Kidney epithelial cell (primary cell): ENCODE measurements at regions not wholly inside any gene's neighbourhood (a gene's known extent, or its start where the extent isn't known, plus 50 kb on each side); places are given as distances from the start of the nearest gene placed in this dataset.

Experiments used
- DNase-seq: peaks from one replicate; pipeline ENCODE4 v3.0.0-alpha.2; 2010; ENCODE audit warnings: low read depth
- H3K27me3 ChIP-seq: 2 replicates; pipeline ENCODE4 v1.6.0; 2011; ENCODE audit warnings: low read length; ENCODE audit not compliant: control insufficient read depth, insufficient read depth
- H3K36me3 ChIP-seq: 2 replicates; pipeline ENCODE4 v1.5.1; 2011; ENCODE audit warnings: low read length; ENCODE audit not compliant: control insufficient read depth, insufficient read depth
- H3K4me3 ChIP-seq: 2 replicates; pipeline ENCODE4 v1.5.1; 2011; ENCODE audit warnings: low read depth, mild to moderate bottlenecking, control low read depth, low read length
- TF ChIP-seq, protein P1 (sequence below): IDR thresholded peaks from 2 replicates; pipeline ENCODE4 v1.5.1; 2011; ENCODE audit warnings: mild to moderate bottlenecking, moderate library complexity, low read length, control low read depth, inconsistent platforms; ENCODE audit not compliant: insufficient read depth, poor library complexity, severe bottlenecking

- H3K27me3 ChIP-seq: no peaks in the 10 kb centered on the region
- H3K36me3 ChIP-seq: no peaks in the 10 kb centered on the region
- no peak for DNase-seq
- no peak overlapping the region for H3K4me3 ChIP-seq
- TF ChIP-seq, protein P1, sequence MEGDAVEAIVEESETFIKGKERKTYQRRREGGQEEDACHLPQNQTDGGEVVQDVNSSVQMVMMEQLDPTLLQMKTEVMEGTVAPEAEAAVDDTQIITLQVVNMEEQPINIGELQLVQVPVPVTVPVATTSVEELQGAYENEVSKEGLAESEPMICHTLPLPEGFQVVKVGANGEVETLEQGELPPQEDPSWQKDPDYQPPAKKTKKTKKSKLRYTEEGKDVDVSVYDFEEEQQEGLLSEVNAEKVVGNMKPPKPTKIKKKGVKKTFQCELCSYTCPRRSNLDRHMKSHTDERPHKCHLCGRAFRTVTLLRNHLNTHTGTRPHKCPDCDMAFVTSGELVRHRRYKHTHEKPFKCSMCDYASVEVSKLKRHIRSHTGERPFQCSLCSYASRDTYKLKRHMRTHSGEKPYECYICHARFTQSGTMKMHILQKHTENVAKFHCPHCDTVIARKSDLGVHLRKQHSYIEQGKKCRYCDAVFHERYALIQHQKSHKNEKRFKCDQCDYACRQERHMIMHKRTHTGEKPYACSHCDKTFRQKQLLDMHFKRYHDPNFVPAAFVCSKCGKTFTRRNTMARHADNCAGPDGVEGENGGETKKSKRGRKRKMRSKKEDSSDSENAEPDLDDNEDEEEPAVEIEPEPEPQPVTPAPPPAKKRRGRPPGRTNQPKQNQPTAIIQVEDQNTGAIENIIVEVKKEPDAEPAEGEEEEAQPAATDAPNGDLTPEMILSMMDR: no peak
Observed at GRCh38 chr20:18916886-18917750, 103.5 kb downstream of the SCP2D1 start.

DNA sequence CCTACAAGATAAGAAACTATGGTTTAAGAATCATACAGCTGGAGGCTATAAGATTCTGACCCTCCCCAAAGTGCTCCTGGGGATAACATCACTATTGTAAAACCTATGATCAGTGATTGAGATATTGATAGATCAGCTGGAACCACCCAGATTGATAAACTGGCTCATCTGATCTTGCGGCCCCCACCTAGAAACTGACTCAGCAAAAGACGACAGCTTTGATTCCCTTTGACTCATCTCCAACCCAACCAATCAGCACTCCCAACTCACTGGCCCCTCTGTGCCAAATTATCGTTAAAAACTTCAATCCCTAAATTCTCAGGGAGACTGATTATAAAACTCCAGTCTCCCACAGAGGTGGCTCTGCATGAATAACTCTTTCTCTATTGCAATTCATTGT lies 106.4 kb downstream of the SCP2D1 start:
- Histone ChIP-seq H3K27me3 (no peaks in the 10 kb centered on the region), H3K36me3 (no peaks in the 10 kb centered on the region), H3K4me3 (no peak overlapping the region)
- TF ChIP-seq, protein P1: no peak
- DNase-seq: no peak

DNA sequence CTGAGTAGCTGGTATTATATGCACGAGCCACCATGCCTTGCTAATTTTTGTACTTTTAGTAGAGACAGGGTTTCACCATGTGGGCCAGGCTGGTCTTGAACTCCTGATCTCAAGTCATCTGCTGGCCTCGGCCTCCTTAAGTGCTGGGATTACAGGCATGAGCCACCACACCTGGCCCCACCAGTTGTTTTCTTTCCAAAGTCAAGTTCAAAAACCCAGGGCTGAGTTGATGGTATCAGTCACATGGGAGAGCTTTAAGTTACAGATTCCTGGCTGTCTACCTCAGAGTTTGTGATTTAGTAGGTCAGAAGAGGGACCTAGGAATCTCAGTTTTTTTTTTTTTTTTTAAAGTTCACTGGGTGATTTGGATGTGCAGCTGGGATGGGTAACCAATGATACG lies 107.7 kb downstream of the SCP2D1 start:
- Histone ChIP-seq H3K4me3 (no peak overlapping the region), H3K27me3 (no peaks in the 10 kb centered on the region), H3K36me3 (no peaks in the 10 kb centered on the region)
- no peak for DNase-seq
- TF ChIP-seq, protein P1: no peak

- H3K4me3 ChIP-seq: no peak overlapping the region
- TF ChIP-seq, protein P1: no peak
- no peak for DNase-seq
- H3K27me3 ChIP-seq: no peaks in the 10 kb centered on the region
- no peaks in the 10 kb centered on the region for H3K36me3 ChIP-seq
Observed at GRCh38 chr20:18922251-18922650, 108.7 kb downstream of the SCP2D1 start.

DNA sequence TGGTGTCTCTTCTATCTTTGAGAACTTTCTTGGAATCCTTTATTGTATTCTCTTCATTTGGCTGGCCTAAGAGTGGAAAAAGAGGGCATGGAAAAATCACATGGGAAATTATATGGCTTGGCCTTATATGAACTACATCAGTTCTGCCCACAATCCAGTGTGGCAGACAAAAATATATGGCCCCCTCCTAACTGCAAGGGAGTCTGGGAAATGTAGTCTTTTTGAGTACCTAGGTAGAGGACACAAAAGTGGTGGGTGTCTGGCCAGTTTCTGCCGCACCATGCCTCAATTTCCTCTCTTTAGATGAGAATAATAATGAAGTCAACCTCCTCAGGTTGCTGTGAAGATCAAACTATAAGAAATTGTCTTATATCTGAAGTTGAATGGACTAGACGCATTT lies 109.3 kb downstream of the SCP2D1 start:
- H3K36me3 ChIP-seq: no peaks in the 10 kb centered on the region
- no peak overlapping the region for H3K4me3 ChIP-seq
- no peaks in the 10 kb centered on the region for H3K27me3 ChIP-seq
- no peak for DNase-seq
- TF ChIP-seq, protein P1: no peak

GRCh38 chr20:18926965-18927364 lies 113.4 kb downstream of the SCP2D1 start:
- H3K4me3 ChIP-seq: no peak overlapping the region
- DNase-seq: no peak
- no peaks in the 10 kb centered on the region for H3K36me3 ChIP-seq
- TF ChIP-seq, protein P1: no peak
- no peaks in the 10 kb centered on the region for H3K27me3 ChIP-seq
